Liver (tissue), 2 donors: ENCODE measurements at regions not wholly inside any gene's neighbourhood (a gene's known extent, or its start where the extent isn't known, plus 50 kb on each side); places are given as distances from the start of the nearest gene placed in this dataset.

Source experiments
- CTCF ChIP-seq: fragments of 150-350 bp; IDR thresholded peaks from 2 replicates; pipeline ENCODE4 v1.5.1; 2017; ENCODE audit warnings: improper control_type of control experiment, low read depth, low read length; ENCODE audit not compliant: missing input control
- MAX ChIP-seq: IDR thresholded peaks from 2 replicates; pipeline ENCODE4 v1.6.1; 2016; ENCODE audit warnings: antibody characterized with exemption
- donor health status: healthy.

- TF ChIP-seq CTCF (no peak), MAX (no peak)
These were observed 91.8 kb upstream of the ST6GAL2 start for GRCh38 chr2:106977717-106978116.
